NOMO-1 (cell line): ENCODE measurements at regions not wholly inside any gene's neighbourhood (a gene's known extent, or its start where the extent isn't known, plus 50 kb on each side); places are given as distances from the start of the nearest gene placed in this dataset.
"Not testable (repeated sequence)": the region's sequence is repeated elsewhere in the genome, so short reads cannot be mapped to it uniquely, and the experiment has no call there.

Source experiments
- DNase-seq, 2 experiments: peaks; one replicate each; lab custom pipeline; 2025; ENCODE audit not compliant: unreplicated experiment in 2 of 2; lab: John Stamatoyannopoulos, UW

DNA sequence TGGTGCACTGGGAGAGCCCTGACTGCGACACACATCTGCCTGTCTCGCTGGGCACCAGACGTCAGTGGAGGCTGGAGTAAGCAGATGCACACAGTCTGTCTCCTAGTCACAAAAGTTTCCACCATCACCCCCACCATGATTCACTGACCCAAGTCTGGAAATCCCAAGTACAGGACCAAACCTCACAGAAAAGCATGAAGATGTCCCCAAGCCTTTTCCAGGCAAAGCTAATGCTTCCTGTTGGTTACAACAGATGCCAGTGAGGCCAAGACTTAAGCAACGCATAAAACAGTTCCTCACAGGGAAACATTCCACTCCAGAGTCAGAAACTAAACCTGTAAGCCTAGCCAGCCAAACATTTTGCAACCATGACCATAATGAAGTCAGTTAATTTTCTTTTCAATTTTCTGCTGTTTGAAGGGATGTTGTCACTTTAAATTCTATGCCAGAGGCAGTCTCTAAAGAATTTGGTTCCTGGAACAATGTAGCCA is 259.3 kb upstream of the SLC30A5 start:
- no peak for DNase-seq

DNA sequence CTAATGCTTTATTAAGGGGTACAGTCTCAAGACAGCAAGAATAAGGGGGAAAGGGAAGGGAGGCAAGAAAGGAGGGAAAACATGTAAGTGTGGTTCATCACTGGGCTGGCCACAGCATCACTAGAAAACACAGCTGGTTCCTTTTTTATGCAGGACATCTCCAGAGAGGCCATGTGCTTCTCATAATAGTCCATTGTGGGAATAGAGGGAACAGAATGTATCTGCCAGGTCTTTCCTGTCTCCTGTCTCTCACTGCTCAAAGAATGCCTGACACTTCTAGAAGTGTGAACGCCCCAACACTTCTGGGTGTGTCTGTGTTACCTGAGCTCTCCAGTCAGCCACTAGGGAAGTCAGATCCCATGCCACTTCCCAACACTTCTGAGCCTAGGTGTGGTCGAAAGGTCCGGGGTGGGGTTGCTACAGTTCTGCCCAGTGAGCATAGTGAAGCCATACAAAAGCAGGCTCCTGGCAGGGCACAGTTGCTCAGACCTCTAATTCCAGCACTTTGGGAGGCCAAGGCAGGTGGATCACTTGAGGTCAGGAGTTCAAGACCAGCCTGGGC is 255.6 kb upstream of the SLC30A5 start:
- no peak for DNase-seq

DNA sequence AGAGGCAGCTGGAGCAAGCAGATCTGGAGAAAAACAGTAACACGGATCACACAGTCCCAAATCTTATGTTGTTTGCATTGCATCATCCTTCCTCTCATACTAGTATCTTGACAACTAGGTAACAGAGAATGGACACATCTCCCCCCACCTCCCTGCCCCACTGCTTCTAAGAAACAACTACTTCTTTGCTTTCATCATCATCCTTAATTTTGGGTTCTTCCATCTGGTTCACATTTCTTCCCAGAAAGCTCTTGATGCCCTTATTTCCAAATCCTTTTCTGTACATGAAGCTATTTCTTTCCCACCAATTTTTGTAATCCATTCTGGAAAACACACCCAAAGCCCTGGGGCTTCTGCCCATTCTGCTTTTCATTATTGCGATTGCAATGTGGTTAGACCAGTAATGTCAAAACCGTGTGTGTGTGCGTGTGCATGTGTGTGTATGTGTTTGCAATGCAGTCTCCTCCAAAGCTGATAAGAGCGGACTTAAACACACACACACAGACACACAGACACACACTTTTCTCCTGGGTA is 254.7 kb upstream of the SLC30A5 start:
- DNase-seq: no peak

DNA sequence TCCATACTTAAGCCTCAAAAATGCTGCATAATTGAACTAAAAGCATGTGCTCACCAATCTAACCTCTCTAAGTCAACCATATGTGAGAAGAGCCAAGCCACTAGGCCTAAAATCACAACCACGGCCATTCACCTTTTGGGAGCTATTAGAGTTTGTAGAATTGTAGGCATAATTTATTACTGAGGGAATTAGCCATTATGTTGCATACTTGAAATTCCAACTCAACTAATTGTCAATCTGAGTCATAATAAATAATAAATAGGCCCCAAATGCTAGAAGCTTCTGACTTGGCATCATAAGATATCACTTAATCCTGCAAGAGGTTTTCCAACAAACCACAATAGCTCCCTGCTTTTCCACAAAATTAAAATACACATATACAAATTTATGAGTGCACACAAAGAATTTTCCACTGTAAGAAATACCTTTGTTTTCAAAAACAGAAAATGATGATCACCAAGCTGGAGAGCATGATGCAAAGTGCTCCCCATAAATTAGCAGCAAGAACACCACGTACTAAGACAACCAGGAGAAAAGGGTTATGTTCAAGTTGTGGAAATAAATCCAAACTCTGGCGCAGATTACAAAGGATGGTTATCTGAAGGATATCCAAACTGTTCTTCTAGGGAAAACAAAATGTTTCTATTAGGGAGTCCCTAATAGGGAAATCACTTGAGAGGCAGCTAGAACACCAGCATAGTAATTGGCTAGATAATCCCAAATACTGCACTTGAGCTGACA is 250.0 kb upstream of the SLC30A5 start:
- DNase-seq: no peak

DNA sequence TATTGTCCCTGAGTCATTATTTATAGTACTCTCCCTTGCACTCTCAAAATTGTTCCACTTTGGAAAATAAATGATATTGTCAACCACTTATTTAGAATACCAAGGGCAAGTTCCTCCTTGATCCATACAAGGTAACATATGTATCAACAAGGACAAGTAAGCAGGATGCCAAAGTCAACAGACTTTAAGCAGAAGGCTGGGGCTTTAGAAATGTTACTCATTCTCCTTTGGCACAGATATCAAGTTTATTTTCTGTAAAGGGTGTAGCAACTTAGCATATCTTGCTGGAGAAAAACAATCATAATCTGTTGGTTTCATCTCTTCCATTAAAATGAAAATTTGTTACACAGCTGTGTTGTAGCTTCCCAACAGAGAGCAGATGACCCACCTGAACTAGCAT is 248.7 kb upstream of the SLC30A5 start:
- DNase-seq: no peak

DNA sequence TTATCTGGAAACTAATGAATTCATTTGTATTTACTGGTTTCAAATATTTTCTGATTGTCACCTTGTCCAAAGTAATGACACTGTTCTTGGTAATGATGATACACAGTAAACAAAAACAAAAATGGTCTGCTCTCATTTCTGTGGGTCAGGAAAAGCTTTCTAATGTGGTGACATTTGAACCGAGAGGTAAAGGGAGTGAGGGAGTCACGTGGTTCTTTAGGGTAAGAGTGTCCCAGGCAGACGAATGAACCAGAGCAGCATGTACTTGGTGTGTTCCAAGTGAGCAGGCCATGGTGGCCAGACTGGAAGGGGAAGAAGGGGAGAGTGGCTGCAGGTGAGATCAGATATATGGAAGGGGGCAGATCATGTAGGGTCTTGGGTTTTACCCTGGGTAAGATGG is 247.0 kb upstream of the SLC30A5 start:
- no peak for DNase-seq

DNA sequence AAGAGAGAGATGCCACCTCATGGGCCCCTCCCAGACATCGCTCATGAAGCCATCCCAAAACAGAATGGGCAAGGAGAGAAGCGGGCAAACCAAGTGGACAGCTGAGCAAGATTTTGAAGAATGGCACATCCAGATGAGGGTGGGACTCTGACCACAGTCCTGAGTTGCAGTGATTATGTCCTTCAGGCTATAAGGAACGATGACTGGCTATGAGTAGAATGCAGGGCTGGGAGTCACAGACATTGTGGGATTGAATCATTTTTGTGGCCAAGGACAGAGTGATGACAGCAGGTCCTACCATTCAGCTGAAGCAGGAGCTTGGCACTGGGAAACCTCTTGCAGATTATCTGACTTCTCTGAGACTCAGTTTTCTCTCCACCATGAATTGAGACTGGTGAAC is 245.7 kb upstream of the SLC30A5 start:
- DNase-seq: no peak

DNA sequence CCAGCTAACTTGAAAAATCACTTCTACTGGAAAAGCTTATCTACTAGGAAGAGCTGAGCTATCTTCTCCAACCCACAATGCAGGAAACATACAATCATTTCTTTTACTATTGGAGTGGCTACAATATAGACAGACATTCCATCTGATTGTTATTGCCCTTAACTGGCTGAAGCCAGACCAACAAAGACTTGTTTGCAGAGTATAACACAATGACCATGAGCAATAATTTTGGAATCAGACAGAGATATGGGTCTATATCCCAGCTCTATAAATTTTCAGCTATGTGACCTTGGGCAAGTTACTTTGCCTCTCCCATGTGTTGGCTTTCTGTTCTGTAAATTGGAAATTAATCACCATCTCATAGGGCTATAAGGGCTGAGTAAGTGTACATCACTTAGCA is 244.7 kb upstream of the SLC30A5 start:
- DNase-seq: no peak

DNA sequence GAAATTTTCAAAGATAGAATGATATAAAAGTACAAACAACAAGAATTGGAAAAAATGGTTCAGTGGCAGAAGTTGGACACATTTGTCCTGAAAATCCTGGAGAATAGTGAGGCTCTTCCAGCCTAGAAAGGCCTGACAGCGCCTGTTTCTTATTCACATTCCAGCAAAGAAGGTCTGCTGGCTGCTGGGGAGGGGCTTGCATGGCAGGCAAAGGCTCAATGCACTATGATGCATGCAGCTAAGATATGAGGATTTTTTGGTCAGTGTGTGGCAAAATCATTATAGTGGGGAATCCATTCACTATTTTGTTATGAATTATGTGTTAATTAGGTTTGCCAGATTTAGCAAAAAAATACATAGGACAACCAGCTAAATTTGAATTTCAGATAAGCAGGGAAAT is 243.9 kb upstream of the SLC30A5 start:
- DNase-seq: no peak

DNA sequence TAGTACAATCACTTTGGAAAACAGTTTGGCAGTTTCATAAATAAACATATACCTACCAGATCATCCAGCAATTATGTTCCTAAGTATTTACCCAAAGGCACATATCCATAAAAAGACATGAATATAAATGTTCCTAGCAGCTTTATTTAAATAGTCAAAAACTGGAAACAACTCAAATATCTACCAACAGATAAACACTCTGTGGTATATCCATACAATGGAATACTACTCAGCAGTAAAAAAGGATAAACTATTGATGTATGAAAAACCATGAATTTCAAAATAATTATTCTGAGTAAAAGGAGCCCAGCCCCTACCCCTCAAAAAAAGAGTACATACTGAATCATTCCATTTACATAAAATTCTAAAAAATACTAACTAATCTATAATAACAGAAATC is 232.7 kb upstream of the SLC30A5 start:
- no peak for DNase-seq

DNA sequence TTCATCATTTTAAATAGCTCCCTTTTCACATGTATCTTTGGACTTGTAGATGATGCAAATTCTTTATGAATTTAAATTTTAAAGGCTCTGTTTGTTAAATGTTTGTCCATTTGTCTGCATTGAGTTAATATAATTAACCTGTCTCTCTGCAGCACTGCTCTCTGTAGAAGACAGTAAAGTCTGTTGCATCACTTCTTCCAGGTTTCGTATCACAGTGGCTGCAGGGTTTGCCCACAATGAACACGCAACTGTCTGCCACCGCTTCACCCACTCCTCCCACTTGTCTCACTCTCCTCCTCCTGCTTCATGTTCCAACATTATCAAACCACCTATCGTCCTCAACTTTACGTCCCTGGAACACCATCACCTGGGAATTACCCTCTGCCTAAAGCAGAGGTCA is 231.3 kb upstream of the SLC30A5 start:
- no peak for DNase-seq

DNA sequence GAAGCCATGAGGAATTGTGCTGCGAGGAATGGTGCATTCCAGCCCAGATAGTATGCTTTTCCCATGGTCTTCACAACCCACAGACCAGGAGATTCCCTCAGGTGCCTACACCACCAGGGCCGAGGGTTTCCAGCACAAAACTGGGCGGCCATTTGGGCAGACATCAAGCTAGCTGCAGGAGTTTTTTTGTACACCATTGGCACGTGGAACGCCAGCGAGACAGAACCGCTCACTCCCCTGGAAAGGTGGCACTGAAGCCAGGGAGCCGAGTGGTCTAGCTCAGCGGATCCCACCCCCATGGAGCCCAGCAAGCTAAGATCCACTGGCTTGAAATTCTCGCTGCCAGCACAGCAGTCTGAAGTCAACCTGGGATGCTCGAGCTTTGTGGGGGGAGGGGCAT is 228.6 kb upstream of the SLC30A5 start:
- not testable (repeated sequence) for DNase-seq

DNA sequence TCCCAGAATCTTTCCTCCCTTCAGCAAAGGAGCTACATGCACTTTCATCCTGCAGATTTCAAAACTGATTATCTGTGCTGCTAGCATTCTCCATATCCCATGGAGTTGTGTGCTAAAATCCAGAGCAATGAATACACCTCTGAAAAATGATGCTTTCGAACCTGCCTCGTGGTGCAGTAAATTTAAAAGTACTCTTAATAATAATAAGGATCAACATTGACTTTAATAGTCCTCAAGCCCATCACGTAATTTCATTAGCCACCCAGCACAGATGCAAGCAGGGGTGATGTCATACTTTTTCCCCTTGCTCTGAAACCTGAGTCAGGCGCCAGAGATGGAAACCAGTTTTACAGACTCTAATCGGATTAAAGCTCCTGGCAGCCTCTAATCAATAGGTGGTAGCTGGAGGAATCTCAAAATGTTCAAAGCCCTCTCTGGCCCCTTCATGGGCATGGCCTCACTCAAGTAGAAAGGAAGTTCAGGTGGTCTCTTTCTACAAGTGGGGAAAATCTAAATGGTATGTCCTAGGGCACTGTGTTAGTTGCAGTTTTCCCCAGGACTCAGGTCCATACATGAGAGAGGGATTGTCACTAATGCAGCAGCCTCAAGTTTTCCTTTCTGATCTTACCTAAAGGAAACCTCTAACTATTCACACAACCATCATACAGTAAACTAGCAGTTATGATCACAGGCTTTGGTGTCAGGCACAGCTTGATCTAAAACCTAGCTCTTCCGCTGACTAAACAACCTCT is 221.6 kb upstream of the SLC30A5 start:
- DNase-seq: no peak

DNA sequence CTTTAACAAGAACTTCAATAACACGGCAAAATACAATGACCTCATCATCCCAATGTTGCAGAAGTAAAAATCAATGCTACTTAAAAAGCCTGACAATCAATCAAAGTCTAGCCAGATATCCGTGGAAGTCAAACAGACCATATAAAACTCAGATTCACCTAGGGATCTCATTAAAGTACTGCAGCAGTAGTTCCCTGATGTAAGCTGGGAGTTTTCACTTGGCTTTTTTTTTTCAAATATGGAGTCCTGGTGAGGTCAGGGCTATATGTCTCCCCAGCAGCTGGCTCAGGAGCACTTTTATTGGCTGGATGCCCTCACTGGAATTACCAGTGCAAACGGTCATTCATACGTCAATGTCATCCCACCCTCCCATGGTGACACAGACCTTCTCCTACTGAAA is 220.6 kb upstream of the SLC30A5 start:
- DNase-seq: no peak

DNA sequence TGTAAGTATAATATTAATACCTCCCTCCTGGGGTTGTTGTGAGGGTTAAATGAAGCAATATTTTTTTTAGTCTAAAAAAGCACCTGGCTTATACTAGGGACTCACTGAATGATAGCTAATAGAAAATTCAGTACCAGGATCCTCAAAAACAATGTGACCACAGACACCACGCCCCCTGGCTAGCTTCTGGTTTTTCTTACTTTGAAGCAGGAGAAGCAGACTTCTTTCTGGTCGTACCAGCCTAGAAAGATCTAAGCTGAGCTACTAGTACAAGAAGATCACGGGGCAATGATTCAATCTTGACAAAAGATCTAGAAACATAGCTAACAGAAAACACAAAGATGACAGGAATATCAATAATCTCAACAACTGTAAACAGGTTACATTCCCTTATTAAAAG is 218.5 kb upstream of the SLC30A5 start:
- no peak for DNase-seq

DNA sequence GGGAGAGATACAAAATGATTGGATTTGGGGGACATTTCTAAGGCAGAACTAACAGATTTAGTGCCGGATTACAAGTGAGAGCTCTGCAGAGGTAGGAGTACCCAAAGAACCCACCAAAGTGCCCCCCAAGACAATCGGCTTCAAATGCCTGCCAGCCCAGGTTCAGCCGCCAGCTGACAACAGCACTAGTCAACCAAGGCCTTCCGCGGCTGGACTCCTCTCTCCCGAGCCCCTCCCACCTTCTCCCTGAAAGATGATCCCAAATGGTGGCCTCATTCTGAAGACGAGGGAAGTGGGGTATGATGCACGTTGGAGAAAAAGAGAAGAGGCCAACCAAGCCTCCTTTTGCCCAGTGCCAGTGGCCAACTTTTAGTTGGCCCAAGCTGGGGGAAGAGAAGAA is 210.4 kb upstream of the SLC30A5 start:
- DNase-seq: no peak

DNA sequence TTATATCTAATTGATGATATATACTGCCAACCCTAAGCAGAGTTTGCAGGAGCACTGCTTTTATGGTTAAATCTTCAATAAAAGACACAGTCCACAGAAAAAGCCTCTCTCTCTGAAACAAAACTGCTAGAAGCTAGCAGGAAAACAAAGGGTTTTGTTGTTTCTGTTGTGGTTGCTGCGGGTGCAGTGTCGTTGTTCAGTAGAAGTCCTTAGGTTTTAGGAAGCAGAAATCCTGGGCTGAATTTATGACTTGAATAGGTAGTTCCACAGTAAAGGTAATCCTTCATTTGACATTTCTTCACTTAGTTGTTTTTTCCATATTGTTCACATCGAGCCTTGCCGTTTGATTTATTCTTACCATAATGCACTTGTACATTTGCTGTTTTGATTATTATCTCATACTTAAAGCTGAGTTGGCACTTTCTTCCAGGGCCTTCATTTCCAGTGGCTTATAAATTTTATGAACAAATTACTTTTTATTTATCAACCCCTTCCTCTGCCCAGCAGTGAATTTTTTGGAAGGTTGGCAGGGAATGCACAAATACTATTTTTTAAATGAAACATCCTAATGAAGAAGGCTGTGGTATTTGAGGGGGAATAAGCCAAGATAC is 209.6 kb upstream of the SLC30A5 start:
- DNase-seq: no peak

DNA sequence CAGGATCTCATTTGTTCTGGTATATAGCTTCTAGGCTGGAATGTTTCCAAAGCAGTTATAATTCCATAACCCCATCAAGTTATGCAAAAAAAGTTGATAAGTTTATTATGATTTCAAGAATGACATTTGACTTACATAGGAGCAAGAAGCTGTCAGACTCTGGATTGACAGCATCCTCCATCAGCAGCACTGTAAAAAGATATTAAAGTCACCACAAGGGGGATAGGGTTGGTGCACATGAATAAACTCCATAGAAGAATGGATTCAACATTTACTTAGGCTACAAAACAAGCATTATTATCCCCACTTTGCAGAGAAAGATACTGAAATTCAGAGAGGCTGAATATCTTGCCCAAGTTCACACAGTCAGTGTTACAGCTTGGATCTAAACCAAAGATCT is 208.9 kb upstream of the SLC30A5 start:
- DNase-seq: no peak

DNA sequence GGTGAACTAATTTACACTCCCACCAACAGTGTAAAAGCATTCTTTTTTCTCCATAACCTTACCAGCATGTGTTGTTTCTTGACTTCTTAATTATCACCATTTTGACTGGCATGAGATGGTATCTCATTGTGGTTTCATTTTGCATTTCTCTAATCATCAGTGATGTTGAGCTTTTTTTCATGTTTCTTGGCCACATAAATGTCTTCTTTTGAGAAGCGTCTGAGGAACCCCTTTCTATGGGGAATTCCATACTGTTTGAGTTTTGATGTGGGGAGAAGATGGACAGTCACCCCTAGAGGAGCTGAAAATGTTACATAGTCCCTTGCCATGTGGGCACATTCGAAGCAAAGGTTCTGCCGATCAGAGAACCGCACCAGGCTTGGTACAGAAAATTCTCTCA is 207.0 kb upstream of the SLC30A5 start:
- no peak for DNase-seq

DNA sequence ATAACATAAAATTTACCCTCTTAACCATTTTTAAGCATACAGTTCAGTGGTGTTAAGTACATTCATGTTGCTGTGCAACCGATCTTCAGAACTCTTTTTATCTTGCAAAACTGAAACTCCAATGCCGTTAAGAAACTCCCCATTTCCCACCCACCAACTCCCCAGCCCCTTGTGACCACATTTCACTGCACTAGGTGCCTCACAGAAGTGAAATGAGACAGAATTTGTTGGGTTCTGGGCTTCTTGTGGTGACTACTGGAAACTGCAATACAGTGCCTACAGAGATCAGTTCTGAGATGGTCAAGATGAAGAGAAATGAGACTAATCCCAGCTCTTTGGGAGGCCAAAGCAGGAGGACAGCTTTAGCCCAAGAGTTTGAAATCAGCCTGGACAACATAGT is 202.1 kb upstream of the SLC30A5 start:
- DNase-seq: no peak

DNA sequence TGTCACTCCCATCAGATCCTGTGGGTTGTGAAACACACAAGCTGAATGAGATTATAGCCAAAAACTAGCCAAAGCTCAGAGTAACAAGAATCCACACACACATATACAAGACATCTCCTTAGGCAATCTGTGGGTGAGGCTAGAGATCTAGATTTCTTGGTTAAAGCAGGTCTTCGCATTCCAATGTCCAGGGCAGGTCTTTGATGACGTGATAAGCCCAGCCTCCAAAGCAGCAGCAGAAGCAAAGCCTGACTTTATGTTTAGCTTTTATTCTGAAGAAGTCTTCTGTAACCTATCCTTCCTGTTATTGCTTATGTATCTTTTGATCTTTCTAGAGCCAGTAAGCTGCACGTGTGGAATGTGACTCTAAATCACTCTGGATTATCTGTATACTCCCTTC is 199.1 kb upstream of the SLC30A5 start:
- DNase-seq: no peak
